ENCODE measurements at regions not wholly inside any gene's neighbourhood (a gene's known extent, or its start where the extent isn't known, plus 50 kb on each side); places are given as distances from the start of the nearest gene placed in this dataset.

DNA sequence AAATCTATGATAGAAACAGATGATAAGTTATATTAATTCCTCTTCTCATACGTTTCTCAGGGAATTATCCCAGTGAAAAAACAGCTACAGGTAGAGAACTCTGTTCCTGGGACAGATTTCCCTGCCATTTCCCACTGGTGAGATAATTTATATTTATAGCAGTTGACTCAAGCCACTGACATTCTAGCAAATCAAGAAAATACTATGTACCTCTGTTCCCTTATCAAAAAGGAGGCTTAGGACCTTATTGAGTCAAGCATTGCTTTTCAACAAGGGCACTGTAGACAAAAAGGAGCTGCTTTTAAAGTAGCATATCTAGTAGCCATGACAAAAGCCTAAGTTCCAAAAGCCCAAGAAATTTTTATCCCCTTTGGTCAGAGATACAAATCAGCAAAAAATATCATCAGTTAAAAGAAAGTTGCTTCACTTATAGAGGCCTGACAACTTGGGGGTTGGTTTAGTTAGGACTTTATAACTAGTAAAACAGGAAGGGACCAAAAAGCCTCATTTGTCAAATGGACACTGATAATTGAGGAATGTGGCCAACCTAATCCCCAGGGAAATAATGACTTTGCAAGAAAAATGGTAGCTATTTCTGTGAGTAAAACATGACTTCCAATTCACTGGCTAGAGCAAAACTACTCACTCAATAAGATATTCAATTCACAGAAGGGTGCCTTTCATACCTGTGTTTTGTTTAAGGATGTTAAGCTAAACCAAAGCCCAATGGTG, 652.5 kb downstream of the SLITRK1 start:
- Histone ChIP-seq H3K36me3 (no peaks in the 10 kb centered on the region), H3K9me3 (no peaks in the 10 kb centered on the region), H3K4me1 (no peaks in the 10 kb centered on the region), H3K27ac (no peak overlapping the region), H3K4me3 (no peak overlapping the region), H3K27me3 (no peaks in the 10 kb centered on the region)
- no peak for ATAC-seq
- WGBS, 2 donors (ENCODE audit: low coverage in 1 of 2): 63 to 65% methylated on average over 1 of the region's 1 CpG
- no peak for TF ChIP-seq POLR2AphosphoS5 (IDR thresholded peaks at IDR 0.05)
- no peak for TF ChIP-seq POLR2A (IDR thresholded peaks at IDR 0.05)
- TF ChIP-seq CTCF (IDR thresholded peaks at IDR 0.05): no peak
- TF ChIP-seq EP300 (IDR thresholded peaks at IDR 0.05): no peak

GRCh38 chr13:83223546-83223945, 658.7 kb downstream of the SLITRK1 start:
- no peak overlapping the region for H3K4me3 ChIP-seq
- 86 to 90% methylated on average over 1 of the region's 1 CpG for WGBS, 2 donors (ENCODE audit: low coverage in 1 of 2)
- ATAC-seq: no peak

DNA sequence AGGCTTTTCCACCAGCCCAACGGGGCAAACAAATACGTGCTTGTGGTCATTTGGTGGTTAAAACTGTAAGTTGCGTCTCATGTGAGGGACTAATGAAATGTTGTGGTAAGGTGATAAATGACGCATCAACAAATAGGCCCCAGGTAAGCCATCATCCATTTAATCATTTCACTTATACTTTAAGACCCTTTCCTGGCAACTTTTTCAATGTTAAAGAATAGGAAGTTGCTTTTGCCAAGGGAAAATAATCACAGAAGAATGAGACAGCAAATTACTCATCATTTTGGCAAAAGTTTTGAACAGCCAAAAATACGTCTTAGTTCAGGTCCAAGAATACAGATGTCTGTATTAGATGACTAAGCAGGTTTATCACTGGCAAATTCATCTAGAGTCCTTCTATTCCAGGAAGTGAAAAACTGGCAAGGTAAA, 660.4 kb downstream of the SLITRK1 start:
- Histone ChIP-seq H3K27me3 (no peaks in the 10 kb centered on the region), H3K4me1 (no peaks in the 10 kb centered on the region), H3K27ac (no peak overlapping the region), H3K36me3 (no peaks in the 10 kb centered on the region), H3K4me3 (no peak overlapping the region), H3K9me3 (no peaks in the 10 kb centered on the region)
- 59 to 82% methylated on average over 5 of the region's 5 CpGs for WGBS, 2 donors (ENCODE audit: low coverage in 1 of 2)
- no peak for TF ChIP-seq CTCF (IDR thresholded peaks at IDR 0.05)
- no peak for TF ChIP-seq POLR2A (IDR thresholded peaks at IDR 0.05)
- no peak for TF ChIP-seq POLR2AphosphoS5 (IDR thresholded peaks at IDR 0.05)
- no peak for TF ChIP-seq EP300 (IDR thresholded peaks at IDR 0.05)
- no peak for ATAC-seq

More at GRCh38 chr13:83223546-83223945, 658.7 kb downstream of the SLITRK1 start:
- H3K4me1 ChIP-seq: no peaks in the 10 kb centered on the region
- H3K9me3 ChIP-seq: no peaks in the 10 kb centered on the region
- H3K36me3 ChIP-seq: no peaks in the 10 kb centered on the region
- TF ChIP-seq CTCF (IDR thresholded peaks at IDR 0.05) (no peak), POLR2AphosphoS5 (IDR thresholded peaks at IDR 0.05) (no peak), POLR2A (IDR thresholded peaks at IDR 0.05) (no peak), EP300 (IDR thresholded peaks at IDR 0.05) (no peak)
- H3K27me3 ChIP-seq: no peaks in the 10 kb centered on the region
- no peak overlapping the region for H3K27ac ChIP-seq

DNA sequence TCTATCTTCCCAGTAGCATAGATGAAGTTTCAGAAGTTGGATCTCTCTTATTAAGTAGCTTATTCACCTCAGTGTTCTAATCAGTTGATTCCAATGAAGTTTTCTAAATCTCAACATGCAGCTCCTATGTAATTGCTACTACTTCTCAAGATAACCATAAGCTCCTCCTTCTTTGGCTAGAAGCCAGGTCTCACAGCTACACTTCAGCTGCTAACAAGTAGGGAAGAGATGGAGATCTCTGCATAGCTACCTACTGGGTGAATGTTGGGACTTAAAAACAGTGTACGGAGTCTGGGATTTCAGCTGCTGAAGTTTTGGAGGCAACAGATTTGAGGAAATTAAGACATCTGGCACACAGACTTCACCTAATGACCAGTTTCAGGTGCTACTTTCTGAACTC, 661.0 kb downstream of the SLITRK1 start:
- Histone ChIP-seq H3K4me3 (no peak overlapping the region), H3K27me3 (no peaks in the 10 kb centered on the region), H3K9me3 (no peaks in the 10 kb centered on the region), H3K36me3 (no peaks in the 10 kb centered on the region), H3K27ac (no peak overlapping the region), H3K4me1 (no peaks in the 10 kb centered on the region)
- TF ChIP-seq EP300 (IDR thresholded peaks at IDR 0.05) (no peak), POLR2A (IDR thresholded peaks at IDR 0.05) (no peak), CTCF (IDR thresholded peaks at IDR 0.05) (no peak), POLR2AphosphoS5 (IDR thresholded peaks at IDR 0.05) (no peak)
- WGBS, 2 donors (ENCODE audit: low coverage in 1 of 2): 89 to 100% methylated on average over 1 of the region's 1 CpG
- no peak for ATAC-seq

GRCh38 chr13:83220241-83220640, 662.0 kb downstream of the SLITRK1 start:
- H3K4me1 ChIP-seq: no peaks in the 10 kb centered on the region
- WGBS, 2 donors (ENCODE audit: low coverage in 1 of 2): 97 to 100% methylated on average over 2 of the region's 2 CpGs
- no peaks in the 10 kb centered on the region for H3K9me3 ChIP-seq
- H3K27me3 ChIP-seq: no peaks in the 10 kb centered on the region
- H3K27ac ChIP-seq: no peak overlapping the region
- H3K36me3 ChIP-seq: no peaks in the 10 kb centered on the region
- TF ChIP-seq POLR2AphosphoS5 (IDR thresholded peaks at IDR 0.05) (no peak), POLR2A (IDR thresholded peaks at IDR 0.05) (no peak), EP300 (IDR thresholded peaks at IDR 0.05) (no peak), CTCF (IDR thresholded peaks at IDR 0.05) (no peak)
- ATAC-seq: no peak
- no peak overlapping the region for H3K4me3 ChIP-seq

Data from gastroesophageal sphincter (tissue), 4 donors.